Adipocyte (in vitro differentiated cells): ENCODE measurements at regions not wholly inside any gene's neighbourhood (a gene's known extent, or its start where the extent isn't known, plus 50 kb on each side); places are given as distances from the start of the nearest gene placed in this dataset.
"Not testable (repeated sequence)": the region's sequence is repeated elsewhere in the genome, so short reads cannot be mapped to it uniquely, and the experiment has no call there.

Source experiments
- DNase-seq: peaks from one replicate; pipeline ENCODE4 v3.0.0-alpha.2; 2015; ENCODE audit warnings: low read depth
- H3K27me3 ChIP-seq: replicated peaks from 2 replicates; pipeline ENCODE4 v1.7.0; 2013; ENCODE audit warnings: mild to moderate bottlenecking, low read length, moderate library complexity; ENCODE audit not compliant: control insufficient read depth, insufficient read depth
- H3K36me3 ChIP-seq: 2 replicates; pipeline ENCODE4 v1.7.0; 2013; ENCODE audit warnings: low read length, mild to moderate bottlenecking, moderate library complexity; ENCODE audit not compliant: control insufficient read depth, insufficient read depth, severe bottlenecking
- H3K4me1 ChIP-seq: 2 replicates; pipeline ENCODE4 v1.7.0; 2013; ENCODE audit warnings: mild to moderate bottlenecking, low read length, moderate library complexity; ENCODE audit not compliant: control insufficient read depth, insufficient read depth
- H3K4me3 ChIP-seq: 2 replicates; pipeline ENCODE4 v1.7.0; 2013; ENCODE audit warnings: mild to moderate bottlenecking, low read length, moderate library complexity
- H3K9ac ChIP-seq: 2 replicates; pipeline ENCODE4 v1.7.0; 2013; ENCODE audit warnings: mild to moderate bottlenecking, low read length, moderate library complexity
- H3K9me3 ChIP-seq: 2 replicates; pipeline ENCODE4 v1.7.0; 2013; ENCODE audit warnings: mild to moderate bottlenecking, low read length, moderate library complexity; ENCODE audit not compliant: control insufficient read depth

DNA sequence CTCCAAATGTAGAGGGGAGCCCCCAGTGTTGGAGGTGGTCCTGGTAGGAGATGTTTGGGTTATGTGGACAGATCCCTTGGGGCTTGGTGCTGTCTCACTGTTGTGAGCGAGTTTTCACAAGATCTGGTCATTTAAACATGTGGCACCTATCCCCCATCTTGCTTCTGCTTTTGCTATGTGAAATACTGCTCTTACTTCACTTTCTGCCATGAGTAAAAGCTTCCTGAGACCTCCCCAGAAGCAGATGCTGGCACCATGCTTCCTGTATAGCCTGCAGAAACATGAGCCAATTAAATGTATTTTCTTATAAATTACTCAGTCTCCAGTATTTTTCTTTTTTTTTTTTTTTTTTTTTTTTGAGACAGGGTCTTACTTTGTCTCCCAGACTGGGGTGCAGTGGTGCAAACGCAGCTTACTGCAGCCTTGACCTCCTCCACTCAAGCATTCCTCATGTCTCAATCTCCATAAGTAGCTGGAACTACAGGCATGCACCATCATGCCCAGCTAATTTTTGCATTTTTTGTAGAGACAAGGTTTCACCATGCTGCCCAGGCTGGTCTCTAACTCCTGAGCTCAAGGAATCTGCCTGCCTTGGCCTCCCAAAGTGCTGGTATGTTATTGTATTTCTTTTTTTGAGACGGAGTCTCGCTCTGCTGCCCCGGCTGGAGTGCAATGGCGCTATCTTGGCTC is 177.1 kb downstream of the ALDH8A1 start:
- Histone ChIP-seq H3K9me3 (no peaks in the 10 kb centered on the region), H3K4me3 (no peak overlapping the region), H3K9ac (no peak overlapping the region), H3K4me1 (no peaks in the 10 kb centered on the region), H3K27me3 (peaks cover 6% of the 10 kb centered on the region), H3K36me3 (no peaks in the 10 kb centered on the region)
- no peak for DNase-seq

DNA sequence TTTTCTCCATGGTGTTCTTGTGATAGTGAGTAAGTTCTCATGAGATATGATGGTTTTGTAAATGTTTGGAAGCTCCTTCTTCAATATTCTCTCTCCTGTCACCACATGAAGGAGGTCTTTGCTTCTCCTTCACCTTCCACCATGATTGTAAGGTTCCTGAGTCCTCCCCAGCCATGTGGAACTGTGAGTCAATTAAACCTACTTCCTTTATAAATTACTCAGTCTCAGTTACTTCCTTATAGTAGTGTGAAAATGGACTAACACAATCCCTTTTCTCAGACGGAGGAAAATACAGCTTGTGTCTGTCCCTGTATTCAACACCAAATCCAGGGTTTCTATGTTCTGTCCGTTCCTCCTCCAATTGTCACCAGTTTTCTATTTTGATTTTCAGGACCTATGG is 181.0 kb downstream of the ALDH8A1 start:
- no peak overlapping the region for H3K9ac ChIP-seq
- no peaks in the 10 kb centered on the region for H3K36me3 ChIP-seq
- H3K27me3 ChIP-seq, result peaks cover 6% of the 10 kb centered on the region
- no peaks in the 10 kb centered on the region for H3K4me1 ChIP-seq
- no peak for DNase-seq
- no peak overlapping the region for H3K4me3 ChIP-seq
- no peaks in the 10 kb centered on the region for H3K9me3 ChIP-seq

DNA sequence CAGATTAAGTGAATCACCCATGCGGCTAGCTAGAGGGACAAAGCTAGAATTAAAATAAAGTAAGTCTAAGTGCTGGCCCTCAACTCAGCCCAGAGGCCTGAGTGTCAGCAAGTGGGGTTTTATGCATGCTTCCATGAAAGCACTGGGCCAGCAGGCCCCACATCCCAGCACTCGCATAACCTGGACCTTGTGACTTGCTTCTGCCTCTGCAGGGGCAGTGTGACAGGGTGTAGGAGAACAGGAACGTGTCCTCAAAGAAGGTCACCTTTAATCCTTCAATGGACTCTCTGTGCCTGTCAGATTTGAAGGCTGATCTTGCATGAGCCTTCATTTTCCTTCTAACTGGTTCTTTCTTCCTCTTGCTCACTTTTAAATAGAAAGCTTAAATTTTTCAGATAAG is 183.4 kb downstream of the ALDH8A1 start:
- H3K9ac ChIP-seq, result no peak overlapping the region
- no peak for DNase-seq
- no peaks in the 10 kb centered on the region for H3K9me3 ChIP-seq
- H3K27me3 ChIP-seq, result peaks cover 6% of the 10 kb centered on the region
- H3K36me3 ChIP-seq, result no peaks in the 10 kb centered on the region
- no peaks in the 10 kb centered on the region for H3K4me1 ChIP-seq
- no peak overlapping the region for H3K4me3 ChIP-seq

DNA sequence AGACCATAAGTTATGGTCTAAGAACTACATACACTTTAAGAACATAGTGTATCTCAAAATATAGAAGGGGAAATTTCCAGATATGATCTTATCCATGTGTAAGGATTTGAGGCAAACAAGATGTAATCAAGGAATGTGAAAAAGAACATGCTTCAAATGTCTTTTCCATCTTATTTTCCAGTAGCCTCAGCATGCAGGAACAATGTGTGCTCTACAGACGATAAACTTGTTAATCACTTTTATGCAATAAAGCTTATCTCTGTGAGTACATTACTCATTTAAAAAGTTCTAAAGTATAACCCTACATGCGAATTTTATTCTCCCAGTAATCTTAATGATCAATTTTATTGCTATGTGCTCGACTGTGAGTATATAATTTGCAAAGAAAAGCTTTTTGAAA is 185.2 kb downstream of the ALDH8A1 start:
- Histone ChIP-seq H3K27me3 (peaks cover 4% of the 10 kb centered on the region), H3K4me3 (no peak overlapping the region), H3K9me3 (no peaks in the 10 kb centered on the region), H3K4me1 (no peaks in the 10 kb centered on the region), H3K36me3 (no peaks in the 10 kb centered on the region), H3K9ac (no peak overlapping the region)
- peak; percentile 34 for DNase-seq

DNA sequence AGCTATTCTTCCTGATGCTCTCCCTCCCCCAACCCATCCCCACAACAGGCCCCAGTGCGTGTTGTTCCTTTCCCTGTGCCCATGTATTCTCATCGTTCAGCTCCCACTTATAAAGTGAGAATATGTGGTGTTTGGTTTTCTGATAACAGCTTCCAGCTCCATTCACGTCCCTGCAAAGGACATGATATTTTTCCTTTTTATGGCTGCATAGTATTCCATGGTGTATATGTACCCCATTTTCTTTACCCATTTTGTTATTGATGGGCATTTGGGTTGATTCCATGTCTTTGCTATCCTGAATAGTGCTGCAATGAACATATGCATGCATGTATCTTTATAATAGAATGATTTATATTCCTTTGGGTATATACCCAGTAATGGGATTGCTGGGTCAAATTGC is 186.3 kb downstream of the ALDH8A1 start:
- not testable (repeated sequence) for H3K9ac ChIP-seq, H3K4me3 ChIP-seq, H3K27me3 ChIP-seq, H3K36me3 ChIP-seq, H3K4me1 ChIP-seq, H3K9me3 ChIP-seq, DNase-seq

DNA sequence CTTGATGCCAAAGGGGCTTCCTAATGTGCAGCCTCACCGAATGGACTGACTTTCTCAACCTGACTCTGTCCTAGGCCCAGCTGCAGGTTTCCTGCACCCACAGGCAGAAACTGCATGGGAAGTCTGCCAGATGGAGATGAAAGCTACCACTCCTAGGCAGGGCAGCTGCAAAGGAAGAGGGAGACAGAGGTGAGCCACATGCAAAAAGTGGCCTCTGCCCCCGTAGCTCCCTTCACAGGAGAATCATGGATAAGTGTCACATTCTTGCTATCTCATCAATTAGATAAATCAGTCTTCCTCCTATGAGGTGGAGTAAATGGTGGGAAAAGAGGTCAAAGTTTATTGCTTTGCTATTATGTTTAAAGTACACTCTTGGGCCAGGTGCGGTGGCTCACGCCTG is 191.3 kb downstream of the ALDH8A1 start:
- Histone ChIP-seq H3K4me3 (no peak overlapping the region), H3K9ac (no peak overlapping the region), H3K9me3 (no peaks in the 10 kb centered on the region), H3K4me1 (no peaks in the 10 kb centered on the region), H3K36me3 (no peaks in the 10 kb centered on the region), H3K27me3 (no peaks in the 10 kb centered on the region)
- DNase-seq, result no peak

DNA sequence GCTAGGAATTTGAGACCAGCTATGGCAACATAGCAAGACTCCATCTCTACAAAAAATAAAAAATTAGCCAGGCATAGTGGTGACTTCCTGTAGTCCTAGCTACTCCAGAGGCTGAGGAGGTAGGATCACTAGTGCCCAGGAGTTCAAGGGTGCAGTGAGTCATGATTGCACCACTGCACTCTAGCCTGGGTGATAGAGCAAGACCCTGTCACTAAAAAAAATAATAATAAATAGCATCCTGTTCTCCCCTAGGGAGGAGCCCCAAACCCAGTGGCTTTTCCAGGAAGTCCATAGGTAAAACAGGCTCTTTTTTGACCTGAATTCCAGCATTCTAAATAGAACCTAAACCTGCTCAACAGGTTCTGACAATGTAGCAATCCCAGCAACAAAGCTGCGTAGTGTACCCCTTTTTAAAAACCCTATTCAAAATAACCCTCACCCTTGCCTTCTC is 192.0 kb downstream of the ALDH8A1 start:
- Histone ChIP-seq H3K9ac (no peak overlapping the region), H3K4me3 (no peak overlapping the region), H3K27me3 (no peaks in the 10 kb centered on the region), H3K9me3 (no peaks in the 10 kb centered on the region), H3K4me1 (no peaks in the 10 kb centered on the region), H3K36me3 (no peaks in the 10 kb centered on the region)
- DNase-seq, result no peak

DNA sequence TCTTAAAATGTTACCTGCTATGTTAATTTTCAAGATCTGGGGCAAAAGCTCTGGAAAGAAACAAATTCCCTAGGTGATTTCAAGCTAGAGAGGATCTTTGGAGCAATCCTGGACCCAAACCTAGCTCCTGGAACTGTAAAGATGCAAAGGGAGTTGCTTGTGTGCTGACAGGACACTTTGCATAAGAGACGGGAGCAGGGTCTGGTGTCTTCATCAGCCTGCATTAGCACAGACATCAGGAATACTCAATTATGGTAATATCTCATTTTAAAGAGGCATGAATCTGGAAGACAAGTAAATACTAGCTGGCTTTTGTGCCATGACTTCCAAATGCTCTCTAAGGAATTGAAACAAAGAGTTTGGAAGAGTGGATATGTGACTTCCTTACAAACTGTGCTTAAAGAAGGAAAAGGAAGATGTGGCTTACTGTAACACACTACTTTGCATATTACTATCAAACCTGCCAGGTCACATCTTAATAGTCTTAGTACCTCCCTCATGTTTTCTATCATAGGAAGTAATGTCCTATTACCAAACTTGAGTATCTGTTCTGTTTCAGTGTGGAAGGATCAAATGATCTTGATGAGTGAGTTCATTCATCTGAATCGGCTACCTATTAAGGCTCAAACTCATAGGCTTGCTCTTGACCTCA is 193.4 kb downstream of the ALDH8A1 start:
- Histone ChIP-seq H3K4me1 (no peaks in the 10 kb centered on the region), H3K36me3 (no peaks in the 10 kb centered on the region), H3K9ac (no peak overlapping the region), H3K27me3 (no peaks in the 10 kb centered on the region), H3K4me3 (no peak overlapping the region), H3K9me3 (no peaks in the 10 kb centered on the region)
- DNase-seq, result no peak

DNA sequence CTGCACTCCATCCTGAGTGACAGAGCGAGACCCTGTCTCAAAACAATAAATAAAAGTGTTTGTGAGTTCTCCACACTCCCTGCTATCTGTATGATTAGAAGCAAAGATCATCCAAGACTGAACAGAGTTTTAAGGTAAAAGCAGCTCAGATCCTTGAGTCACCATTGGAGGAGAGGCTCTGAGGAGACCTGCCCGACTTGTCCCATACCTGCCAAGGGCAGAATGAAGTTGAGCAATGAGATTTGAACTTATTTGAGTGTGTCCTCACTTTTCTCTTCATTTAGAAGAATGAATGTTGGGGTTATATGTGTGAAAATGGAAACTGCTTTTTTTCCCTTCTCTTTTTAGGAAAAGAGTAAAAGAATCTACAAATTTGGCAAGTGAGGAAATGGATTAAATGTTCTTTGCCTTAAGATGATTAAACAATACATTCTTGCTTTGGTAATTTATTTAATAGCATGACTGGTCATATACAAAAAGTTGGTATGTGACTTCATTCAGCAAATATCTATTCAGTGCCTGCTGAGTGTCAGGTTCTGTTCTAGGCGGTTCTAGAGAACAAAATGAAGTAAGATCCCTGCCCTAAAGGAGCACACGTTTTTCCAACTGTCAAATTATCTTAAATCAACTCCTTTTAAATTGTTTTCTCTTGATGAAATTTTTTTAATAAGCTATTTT is 195.7 kb downstream of the ALDH8A1 start:
- DNase-seq, result no peak
- Histone ChIP-seq H3K9me3 (no peaks in the 10 kb centered on the region), H3K4me1 (no peaks in the 10 kb centered on the region), H3K36me3 (no peaks in the 10 kb centered on the region), H3K27me3 (no peaks in the 10 kb centered on the region), H3K9ac (no peak overlapping the region), H3K4me3 (no peak overlapping the region)

DNA sequence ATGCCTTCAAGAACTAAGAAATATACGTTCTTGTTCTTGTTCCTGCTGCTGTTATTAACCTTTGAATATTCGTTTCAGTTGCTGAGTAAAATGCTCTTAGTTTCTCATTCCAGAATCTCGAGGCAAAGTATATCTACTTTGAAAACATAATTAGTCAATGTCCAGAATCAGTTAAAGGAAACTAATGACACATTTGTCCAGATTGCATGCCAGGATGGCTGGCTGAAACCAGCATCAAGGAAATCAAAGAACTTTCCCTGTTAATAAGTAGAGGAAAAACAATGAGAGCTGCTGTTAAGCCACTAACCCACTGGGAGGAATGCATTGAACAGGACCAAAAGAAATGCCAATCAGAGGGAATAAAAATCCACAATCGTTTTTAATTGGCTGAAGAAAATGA is 196.9 kb downstream of the ALDH8A1 start:
- H3K9me3 ChIP-seq, result no peaks in the 10 kb centered on the region
- no peaks in the 10 kb centered on the region for H3K36me3 ChIP-seq
- H3K4me1 ChIP-seq, result no peaks in the 10 kb centered on the region
- no peak overlapping the region for H3K4me3 ChIP-seq
- DNase-seq, result no peak
- H3K27me3 ChIP-seq, result no peaks in the 10 kb centered on the region
- H3K9ac ChIP-seq, result no peak overlapping the region

DNA sequence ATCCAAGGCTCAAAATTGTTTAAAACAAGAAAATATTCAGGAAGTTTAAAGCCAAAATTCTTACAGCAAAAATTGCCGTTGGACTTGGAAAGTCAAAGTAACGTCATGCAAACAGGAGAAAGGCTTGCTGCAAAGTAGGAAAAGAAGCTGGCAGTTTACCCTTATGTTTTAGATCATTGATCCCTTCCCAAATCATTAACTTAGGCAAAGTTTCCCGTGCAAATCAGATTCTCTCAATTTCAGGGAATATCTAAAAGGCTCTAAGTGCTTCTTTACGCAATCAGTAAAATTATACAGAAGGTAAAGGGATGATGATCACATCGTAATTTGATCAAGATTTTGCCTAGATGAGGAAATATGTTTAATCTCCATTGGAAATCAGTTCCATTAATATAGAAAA is 197.5 kb downstream of the ALDH8A1 start:
- Histone ChIP-seq H3K4me3 (no peak overlapping the region), H3K27me3 (no peaks in the 10 kb centered on the region), H3K9ac (no peak overlapping the region), H3K9me3 (no peaks in the 10 kb centered on the region), H3K36me3 (no peaks in the 10 kb centered on the region), H3K4me1 (no peaks in the 10 kb centered on the region)
- DNase-seq, result no peak
